ENCODE measurements at regions not wholly inside any gene's neighbourhood (a gene's known extent, or its start where the extent isn't known, plus 50 kb on each side); places are given as distances from the start of the nearest gene placed in this dataset.

- TF ChIP-seq GLIS2 (tag by site-specific recombination; IDR thresholded peaks at IDR 0.05) = no peak
- no peak for TF ChIP-seq ZNF571 (tag by site-specific recombination; IDR thresholded peaks at IDR 0.05)
- TF ChIP-seq HOXA7 (CRISPR knock-in tag; IDR thresholded peaks at IDR 0.05; ENCODE audit: borderline replicate concordance) = no peak
- no peak for TF ChIP-seq ZNF558 (tag by site-specific recombination; IDR thresholded peaks at IDR 0.05)
- no peak for TF ChIP-seq ZSCAN18 (tag by site-specific recombination; IDR thresholded peaks at IDR 0.05)
- TF ChIP-seq KLF1 (tag by site-specific recombination; IDR thresholded peaks at IDR 0.05) = no peak
- no peak for TF ChIP-seq ZNF660 (tag by site-specific recombination; IDR thresholded peaks at IDR 0.05)
These were observed 331.3 kb upstream of the SNX7 start (continued) for GRCh38 chr1:98330224-98330623.

GRCh38 chr1:98328855-98329254, 332.7 kb upstream of the SNX7 start:
- ChIA-PET CTCF (no interaction called here), POLR2A (no interaction called here)
- Histone ChIP-seq H3K27ac (ENCODE audit: extremely low read depth, low read depth, low read length) (no peak overlapping the region), H3K9me3 (ENCODE audit: control insufficient read depth, insufficient read depth, low read depth, low read length) (no peaks in the 10 kb centered on the region), H3K4me1 (ENCODE audit: control insufficient read depth, insufficient read depth, low read length) (peaks cover 14% of the 10 kb centered on the region), H3K36me3 (ENCODE audit: control insufficient read depth in 2 of 2, insufficient read depth in 1 of 2, low read length in 2 of 2) (no peaks in the 10 kb centered on the region), H3K4me3 (ENCODE audit: low read depth, low read length) (no peak overlapping the region)
- TF ChIP-seq ZNF624 (tag by site-specific recombination; IDR thresholded peaks at IDR 0.05) (no peak), ZNF596 (tag by site-specific recombination; IDR thresholded peaks at IDR 0.05) (no peak), ZNF488 (tag by site-specific recombination; IDR thresholded peaks at IDR 0.05) (no peak), ZNF155 (tag by site-specific recombination; IDR thresholded peaks at IDR 0.05) (no peak), OSR2 (tag by site-specific recombination; IDR thresholded peaks at IDR 0.05) (no peak), ZNF335 (tag by site-specific recombination; conservative IDR thresholded peaks at IDR 0.05) (no peak), HOXC10 (CRISPR knock-in tag; IDR thresholded peaks at IDR 0.05) (no peak), YY1 (tag by site-specific recombination; IDR thresholded peaks at IDR 0.05) (no peak), ZSCAN5A (tag by site-specific recombination; IDR thresholded peaks at IDR 0.05) (no peak), SALL2 (tag by site-specific recombination; IDR thresholded peaks at IDR 0.05; ENCODE audit: borderline replicate concordance) (no peak), ZNF354C (tag by site-specific recombination; IDR thresholded peaks at IDR 0.05; ENCODE audit: borderline replicate concordance, low read depth) (no peak), INSM2 (tag by site-specific recombination; IDR thresholded peaks at IDR 0.05) (no peak), ZNF426 (tag by site-specific recombination; IDR thresholded peaks at IDR 0.05) (no peak), GLIS1 (tag by site-specific recombination; IDR thresholded peaks at IDR 0.05) (no peak), ZNF791 (tag by site-specific recombination; IDR thresholded peaks at IDR 0.05) (no peak)
